HepG2 (cell line): ENCODE measurements at regions not wholly inside any gene's neighbourhood (a gene's known extent, or its start where the extent isn't known, plus 50 kb on each side); places are given as distances from the start of the nearest gene placed in this dataset.

Experiments
- ATAC-seq: fragments of 200-7000 bp; cut with Tn5 transposase; 3 replicates; pipeline ENCODE4 v1.9.1; 2020; ENCODE audit warnings: mild to moderate bottlenecking, moderate library complexity
- BruUV-seq: library from RNA; stranded (reverse); fragments of 400-500 nt; replicated peaks from 2 replicates; lab custom pipeline; 2021; lab: Mats Ljungman, UMichigan
- CTCF ChIA-PET: fragments of 300-600 bp; formaldehyde crosslinking; extraction: SDS; loops from one replicate; lab custom pipeline; 2021; ENCODE audit warnings: low total read pairs, inconsistent platforms, low intra/inter-chr PET ratio; lab: Yijun Ruan, JAX
- POLR2A ChIA-PET: fragments of 350-600 bp; sonication (Branson Sonifier 250); formaldehyde crosslinking; loops from one replicate; lab custom pipeline; 2020; ENCODE audit warnings: antibody characterized with exemption, inconsistent platforms; lab: Yijun Ruan, JAX
- DNase-seq: peaks from one replicate; pipeline ENCODE4 v3.0.0-alpha.2; 2015; ENCODE audit warnings: low spot score
- FAIRE-seq: peaks from 3 replicates; lab custom pipeline; 2011; peaks lifted over from hg19 to GRCh38; lab: Jason Lieb, UNC
- H2AFZ ChIP-seq: one replicate; pipeline ENCODE4 v1.6.1; 2011; ENCODE audit warnings: low read length, inconsistent platforms
- H3K27ac ChIP-seq: fragments of 300-600 bp; 3 replicates; pipeline ENCODE4 v1.8.0; 2011; ENCODE audit warnings: mixed run types, mild to moderate bottlenecking, mixed read lengths, low read length, inconsistent platforms; ENCODE audit not compliant: insufficient read depth; ENCODE audit errors: extremely low read length
- H3K27me3 ChIP-seq, 2 experiments: fragments of 200-600 bp in 1 of 2; 2 replicates in 1 of 2; 3 replicates in 1 of 2; pipeline versions ENCODE4 v1.6.0 to v1.8.0; 2011; ENCODE audit warnings: low read length in 2 of 2, mild to moderate bottlenecking in 2 of 2, moderate library complexity in 2 of 2, inconsistent platforms in 1 of 2; ENCODE audit not compliant: insufficient read depth in 2 of 2, control insufficient read depth in 1 of 2
- H3K36me3 ChIP-seq, 2 experiments: fragments of 200-600 bp in 1 of 2; replicated peaks in 1 of 2; 2 replicates in 1 of 2; 3 replicates in 1 of 2; pipeline versions ENCODE4 v1.5.1 to v1.8.0; 2011; ENCODE audit warnings: low read length in 2 of 2, inconsistent platforms in 1 of 2; ENCODE audit not compliant: insufficient read depth in 2 of 2, control insufficient read depth in 1 of 2
- H3K4me1 ChIP-seq: 2 replicates; pipeline ENCODE4 v1.5.1; 2012; ENCODE audit warnings: low read length, inconsistent platforms; ENCODE audit not compliant: insufficient read depth
- H3K4me2 ChIP-seq: 2 replicates; pipeline ENCODE4 v1.6.0; 2011; ENCODE audit warnings: low read depth, low read length, inconsistent platforms
- H3K4me3 ChIP-seq, 3 experiments: fragments of 200-600 bp in 1 of 3; sonication (generic), shearing (Covaris generic) in 1 of 3; replicated peaks in 1 of 3; 2 replicates each; pipeline ENCODE4 v1.5.1; 2011 to 2016; ENCODE audit warnings: low read length in 3 of 3, inconsistent platforms in 2 of 3, low read depth in 2 of 3, mild to moderate bottlenecking in 2 of 3, control low read depth in 1 of 3, mixed read lengths in 1 of 3; ENCODE audit not compliant: insufficient read depth in 1 of 3
- H3K79me2 ChIP-seq: one replicate; pipeline ENCODE4 v1.6.1; 2011; ENCODE audit warnings: low read length, inconsistent platforms; ENCODE audit not compliant: insufficient read depth
- H3K9ac ChIP-seq: 2 replicates; pipeline ENCODE4 v1.6.0; 2011; ENCODE audit warnings: mild to moderate bottlenecking, low read depth, low read length, inconsistent platforms; ENCODE audit not compliant: insufficient read depth
- H3K9me3 ChIP-seq: 2 replicates; pipeline ENCODE4 v1.5.1; 2012; ENCODE audit warnings: mild to moderate bottlenecking, low read length
- H4K20me1 ChIP-seq: 2 replicates; pipeline ENCODE4 v1.6.0; 2011; ENCODE audit warnings: inconsistent platforms, mild to moderate bottlenecking, low read length, moderate library complexity; ENCODE audit not compliant: insufficient read depth
- BRD4 ChIP-seq: sonication (generic); formaldehyde crosslinking; IDR thresholded peaks from 2 replicates; pipeline ENCODE4 v1.4.0; 2020; ENCODE audit warnings: missing genetic modification reagents
- HMG20A ChIP-seq: IDR thresholded peaks from 2 replicates; pipeline ENCODE4 v1.6.1; 2016; ENCODE audit warnings: borderline replicate concordance
- IRF1 ChIP-seq: sonication (generic); formaldehyde crosslinking; IDR thresholded peaks from 2 replicates; pipeline ENCODE4 v1.4.0; 2020; ENCODE audit warnings: low read depth, mild to moderate bottlenecking, missing genetic modification reagents
- IRX3 ChIP-seq: sonication (generic); formaldehyde crosslinking; IDR thresholded peaks from 2 replicates; pipeline ENCODE4 v1.8.1; 2023; ENCODE audit warnings: mild to moderate bottlenecking, low read depth, missing genetic modification reagents, borderline replicate concordance
- KAT8 ChIP-seq: IDR thresholded peaks from 2 replicates; pipeline ENCODE4 v1.6.1; 2016; ENCODE audit warnings: missing genetic modification reagents, missing compliant biosample characterization
- NAIF1 ChIP-seq: sonication (generic); formaldehyde crosslinking; IDR thresholded peaks from 2 replicates; pipeline ENCODE4 v1.5.0; 2020; ENCODE audit warnings: mild to moderate bottlenecking, missing genetic modification reagents, borderline replicate concordance
- REL ChIP-seq: sonication (generic); formaldehyde crosslinking; conservative IDR thresholded peaks from 2 replicates; pipeline ENCODE4 v1.8.0; 2022; ENCODE audit warnings: mild to moderate bottlenecking, missing genetic modification reagents, moderate library complexity
- SMAD9 ChIP-seq: sonication (generic); formaldehyde crosslinking; IDR thresholded peaks from 2 replicates; pipeline ENCODE4 v1.5.1; 2020; ENCODE audit warnings: mild to moderate bottlenecking, missing genetic modification reagents
- SMC3 ChIP-seq: IDR thresholded peaks from 2 replicates; pipeline ENCODE4 v1.6.1; 2011; ENCODE audit warnings: low read length, improper control_type of control experiment
- TEF ChIP-seq: sonication (generic); formaldehyde crosslinking; IDR thresholded peaks from 2 replicates; pipeline ENCODE4 v1.5.0; 2020; ENCODE audit warnings: missing genetic modification reagents
- ZFP41 ChIP-seq: sonication (generic); formaldehyde crosslinking; IDR thresholded peaks from 2 replicates; pipeline ENCODE4 v1.4.0; 2020; ENCODE audit warnings: mild to moderate bottlenecking, missing genetic modification reagents, borderline replicate concordance
- ZNF317 ChIP-seq: sonication (generic); formaldehyde crosslinking; IDR thresholded peaks from 2 replicates; pipeline ENCODE4 v1.5.0; 2020; ENCODE audit warnings: mild to moderate bottlenecking, missing genetic modification reagents
- ZNF414 ChIP-seq: sonication (generic); formaldehyde crosslinking; IDR thresholded peaks from 2 replicates; pipeline ENCODE4 v1.5.0; 2020; ENCODE audit warnings: missing genetic modification reagents
- ZNF564 ChIP-seq: sonication (generic); formaldehyde crosslinking; IDR thresholded peaks from 2 replicates; pipeline ENCODE4 v1.8.1; 2023; ENCODE audit warnings: mild to moderate bottlenecking, missing genetic modification reagents
- ZNF619 ChIP-seq: sonication (generic); formaldehyde crosslinking; IDR thresholded peaks from 2 replicates; pipeline ENCODE4 v1.4.0; 2020; ENCODE audit warnings: mild to moderate bottlenecking, missing genetic modification reagents
- ZNF749 ChIP-seq: sonication (generic); formaldehyde crosslinking; IDR thresholded peaks from 2 replicates; pipeline ENCODE4 v1.8.0; 2022; ENCODE audit warnings: mild to moderate bottlenecking, missing genetic modification reagents, moderate library complexity, borderline replicate concordance
- ZNF841 ChIP-seq: sonication (generic); formaldehyde crosslinking; IDR thresholded peaks from 2 replicates; pipeline ENCODE4 v1.8.1; 2023; ENCODE audit warnings: missing genetic modification reagents, borderline replicate concordance
- WGBS: methylation state at CpG from one replicate; pipeline ENCODE4 v1.1.6; 2017; ENCODE audit warnings: low lambda C conversion rate; 5-methylcytosine and 5-hydroxymethylcytosine counted together
- in situ Hi-C: cut with HindIII; loops from 2 replicates; pipeline ENCODE4 v1.10.0; 2017; ENCODE audit warnings: low pct_unique_long_range_greater_than_20kb; ENCODE audit not compliant: extremely low pct_ligation_motif_present
- intact Hi-C: fragments of 100-400 bp; cut with micrococcal nuclease; formaldehyde crosslinking; loops from one replicate; pipeline ENCODE4 v1.10.0; 2022; ENCODE audit not compliant: unreplicated experiment

- no peak overlapping the region for H2AFZ ChIP-seq
- H3K4me3 ChIP-seq: no peak overlapping the region
- no peaks in the 10 kb centered on the region for H3K79me2 ChIP-seq
- no peaks in the 10 kb centered on the region for H3K4me1 ChIP-seq
- no peak overlapping the region for H3K27ac ChIP-seq
- TF ChIP-seq ZNF619 (CRISPR knock-in tag) (no peak), ZNF564 (CRISPR knock-in tag) (no peak), ZNF414 (CRISPR knock-in tag) (no peak), NAIF1 (CRISPR knock-in tag) (no peak), IRF1 (no peak), REL (no peak), ZNF317 (CRISPR knock-in tag) (no peak), ZNF841 (no peak), IRX3 (CRISPR knock-in tag) (no peak), BRD4 (CRISPR knock-in tag) (no peak), SMAD9 (CRISPR knock-in tag) (no peak), ZNF749 (no peak), SMC3 (no peak), HMG20A (CRISPR knock-in tag) (no peak), KAT8 (CRISPR knock-in tag) (no peak), TEF (CRISPR knock-in tag) (no peak), ZFP41 (no peak)
- no peak overlapping the region for H3K9ac ChIP-seq
- 79% methylated on average over 77 of the region's 77 CpGs for WGBS
- DNase-seq (no peak), FAIRE-seq (no peak), ATAC-seq (no peak)
- H3K36me3 ChIP-seq: no peaks in the 10 kb centered on the region
- H4K20me1 ChIP-seq: peaks cover 5% of the 10 kb centered on the region; the same call in 1 of the 2 replicates
- ChIA-PET POLR2A (no interaction called here), CTCF (no interaction called here)
- in situ Hi-C loops (loop anchor here (5.0 kb wide), 1 partner anchor 638 kb away; no protein-coding TSS in a partner anchor), intact Hi-C loops (loop anchor here (5.0 to 10.0 kb wide), 2 partner anchors 101 to 177 kb away; no protein-coding TSS in a partner anchor)
- no peaks in the 10 kb centered on the region for H3K9me3 ChIP-seq
- peaks cover 2 to 14% of the 10 kb centered on the region in 2 experiments; a peak in 3 of 5 replicates for H3K27me3 ChIP-seq
- no peak overlapping the region for H3K4me2 ChIP-seq
- BruUV-seq: no TSS peak
Measured at GRCh38 chr2:118223992-118224894, 136.0 kb downstream of the INSIG2 start.
